B cell (primary cell): ENCODE measurements at regions not wholly inside any gene's neighbourhood (a gene's known extent, or its start where the extent isn't known, plus 50 kb on each side); places are given as distances from the start of the nearest gene placed in this dataset.

ENCODE experiments used
- ATAC-seq: fragments of 200-7000 bp; cut with Tn5 transposase; one replicate; pipeline ENCODE4 v1.10.0; 2021; ENCODE audit warnings: low read depth, mild to moderate bottlenecking, moderate number of reproducible peaks, moderate library complexity
- CTCF ChIA-PET: fragments of 350-600 bp; sonication (Branson Sonifier 250); formaldehyde crosslinking; loops from one replicate; lab custom pipeline; 2021; ENCODE audit warnings: antibody characterized with exemption, inconsistent platforms; lab: Charles Lee
- POLR2A ChIA-PET: fragments of 350-600 bp; sonication (Branson Sonifier 250); formaldehyde crosslinking; loops from one replicate; lab custom pipeline; 2021; ENCODE audit warnings: antibody characterized with exemption; lab: Charles Lee
- DNase-seq: peaks from one replicate; pipeline ENCODE4 v3.0.0; 2013
- H2AFZ ChIP-seq: 2 replicates; pipeline ENCODE4 v1.6.1; 2012; ENCODE audit warnings: mild to moderate bottlenecking, low read depth, low read length; ENCODE audit not compliant: insufficient read depth, poor library complexity, severe bottlenecking
- H3K27ac ChIP-seq, 2 donors: 1 replicate in 1 of 2; 2 replicates in 1 of 2; pipeline ENCODE4 v1.5.1; 2012 to 2013; ENCODE audit warnings: low read length in 2 of 2, mild to moderate bottlenecking in 2 of 2, moderate library complexity in 1 of 2
- H3K27me3 ChIP-seq, 4 experiments: fragments of 200-600 bp in 1 of 4; sonication (generic) in 1 of 4; replicated peaks in 1 of 4; 1 replicate in 2 of 4; 2 replicates in 2 of 4; pipeline versions ENCODE4 v1.6.1 to v1.7.0; 2013 to 2016; ENCODE audit warnings: low read length in 3 of 4, mild to moderate bottlenecking in 2 of 4, mixed read lengths in 1 of 4, moderate library complexity in 1 of 4; ENCODE audit not compliant: insufficient read depth in 4 of 4, control insufficient read depth in 3 of 4; ENCODE audit errors: control extremely low read depth in 1 of 4
- H3K36me3 ChIP-seq, 2 experiments: replicated peaks in 1 of 2; 1 replicate in 1 of 2; 2 replicates in 1 of 2; pipeline versions ENCODE4 v1.6.1 to v1.7.1; 2013; ENCODE audit warnings: low read length in 1 of 2; ENCODE audit not compliant: insufficient read depth in 2 of 2, control insufficient read depth in 1 of 2; ENCODE audit errors: control extremely low read depth in 1 of 2, extremely low read depth in 1 of 2
- H3K4me1 ChIP-seq, 2 donors: fragments of 200-600 bp in 1 of 2; sonication (generic) in 1 of 2; 1 replicate in 1 of 2; 2 replicates in 1 of 2; pipeline versions ENCODE4 v1.5.1 to v1.6.1; 2013 to 2017; ENCODE audit warnings: low read length in 2 of 2; ENCODE audit not compliant: control insufficient read depth in 2 of 2, insufficient read depth in 2 of 2
- H3K4me2 ChIP-seq: replicated peaks from 2 replicates; pipeline ENCODE3; 2012; ENCODE audit warnings: mild to moderate bottlenecking, low read depth, low read length; ENCODE audit not compliant: poor library complexity, severe bottlenecking
- H3K4me3 ChIP-seq, 5 experiments: fragments of 200-600 bp in 1 of 5; sonication (generic) in 1 of 5; 1 replicate in 3 of 5; 2 replicates in 2 of 5; pipeline versions ENCODE4 v1.5.1 to v1.7.0; 2011 to 2016; ENCODE audit warnings: low read length in 4 of 5, mild to moderate bottlenecking in 4 of 5, low read depth in 2 of 5, control low read depth in 1 of 5, moderate library complexity in 1 of 5; ENCODE audit not compliant: insufficient read depth in 1 of 5; ENCODE audit errors: control extremely low read depth in 1 of 5, extremely low read depth in 1 of 5
- H3K79me2 ChIP-seq: fragments of 200-600 bp; sonication (generic); one replicate; pipeline ENCODE4 v1.6.0; 2016; ENCODE audit warnings: low read length; ENCODE audit not compliant: control insufficient read depth, insufficient read depth
- H3K9ac ChIP-seq: fragments of 200-600 bp; sonication (generic); 2 replicates; pipeline ENCODE4 v1.6.1; 2017; ENCODE audit warnings: mild to moderate bottlenecking, low read length, moderate library complexity
- H3K9me3 ChIP-seq, 3 donors: one replicate each; pipeline versions ENCODE4 v1.6.1 to v1.7.1; 2013; ENCODE audit warnings: low read length in 2 of 3; ENCODE audit not compliant: control insufficient read depth in 2 of 3, insufficient read depth in 1 of 3; ENCODE audit errors: control extremely low read depth in 1 of 3
- H4K20me1 ChIP-seq: 2 replicates; pipeline ENCODE4 v1.6.0; 2012; ENCODE audit warnings: mild to moderate bottlenecking, low read length; ENCODE audit not compliant: insufficient read depth, control insufficient read depth, poor library complexity, severe bottlenecking
- H3K27ac Mint-ChIP-seq: one replicate; pipeline ENCODE4 v1.8.0; 2021; ENCODE audit warnings: mixed read lengths
- H3K27me3 Mint-ChIP-seq: one replicate; pipeline ENCODE4 v1.8.0; 2021; ENCODE audit warnings: mixed read lengths
- H3K4me1 Mint-ChIP-seq: one replicate; pipeline ENCODE4 v1.8.0; 2021; ENCODE audit warnings: mixed read lengths
- H3K4me3 Mint-ChIP-seq: one replicate; pipeline ENCODE4 v1.8.0; 2021; ENCODE audit warnings: mixed read lengths
- H3K9me3 Mint-ChIP-seq: one replicate; pipeline ENCODE4 v1.8.0; 2022; ENCODE audit warnings: mixed read lengths; ENCODE audit not compliant: insufficient read depth
- CTCF ChIP-seq: fragments of 200-600 bp; IDR thresholded peaks from one replicate; pipeline ENCODE4 v1.8.0; 2022; ENCODE audit warnings: antibody characterized with exemption, mild to moderate bottlenecking
- EZH2 ChIP-seq: IDR thresholded peaks from 2 replicates; pipeline ENCODE4 v1.6.1; 2012; ENCODE audit warnings: borderline replicate concordance, low read depth, mild to moderate bottlenecking, moderate library complexity, low read length; ENCODE audit not compliant: insufficient read depth, poor library complexity, severe bottlenecking
- WGBS: methylation state at CpG from one replicate; pipeline ENCODE4 v1.1.5; 2013; ENCODE audit warnings: missing lambda C conversion rate; ENCODE audit not compliant: insufficient coverage; 5-methylcytosine and 5-hydroxymethylcytosine counted together
- intact Hi-C: fragments of 100-400 bp; cut with micrococcal nuclease; formaldehyde crosslinking; loops from one replicate; pipeline ENCODE4 v1.10.0; 2022

- no peak for ATAC-seq
- TF ChIP-seq CTCF (no peak), EZH2 (no peak)
- H3K27ac ChIP-seq = no peak overlapping the region
- H3K9me3 ChIP-seq = peaks cover 0 to 11% (median 0%) of the 10 kb centered on the region in 3 donors
- no peaks in the 10 kb centered on the region for H3K36me3 ChIP-seq
- no peaks in the 10 kb centered on the region for H3K27me3 ChIP-seq
- no peaks in the 10 kb centered on the region for H3K4me1 ChIP-seq
- Mint-ChIP-seq H3K27me3 (no peaks in the 10 kb centered on the region), H3K4me1 (no peaks in the 10 kb centered on the region), H3K27ac (no peak overlapping the region), H3K4me3 (no peak overlapping the region), H3K9me3 (peaks cover 4% of the 10 kb centered on the region)
- H3K9ac ChIP-seq = no peak overlapping the region
- DNase-seq = no peak
- no peaks in the 10 kb centered on the region for H4K20me1 ChIP-seq
- CTCF ChIA-PET = no interaction called here
- intact Hi-C loops = no loop called here
- 43% methylated on average over 1 of the region's 3 CpGs for WGBS
- H3K4me3 ChIP-seq = no peak overlapping the region
- no peak overlapping the region for H2AFZ ChIP-seq
- POLR2A ChIA-PET = no interaction called here
- H3K79me2 ChIP-seq = no peaks in the 10 kb centered on the region
- H3K4me2 ChIP-seq = no peak overlapping the region
Measured at GRCh38 chr6:68544450-68544849, 90.6 kb upstream of the ADGRB3 start.

- intact Hi-C loops = no loop called here
- H3K4me2 ChIP-seq = no peak overlapping the region
- 94% methylated on average over 21 of the region's 21 CpGs for WGBS
Measured at GRCh38 chr6:68533339-68533795, 101.7 kb upstream of the ADGRB3 start.

More at GRCh38 chr6:68533339-68533795, 101.7 kb upstream of the ADGRB3 start:
- Histone ChIP-seq H3K4me1 (no peaks in the 10 kb centered on the region), H2AFZ (no peak overlapping the region), H3K27ac (no peak overlapping the region), H3K9me3 (peaks cover 0 to 10% (median 0%) of the 10 kb centered on the region in 3 donors), H3K36me3 (no peaks in the 10 kb centered on the region), H3K79me2 (no peaks in the 10 kb centered on the region), H4K20me1 (no peaks in the 10 kb centered on the region), H3K27me3 (no peaks in the 10 kb centered on the region), H3K9ac (no peak overlapping the region), H3K4me3 (no peak overlapping the region)
- ChIA-PET POLR2A (no interaction called here), CTCF (interaction anchor here (1.7 kb wide), 1 partner anchor 1472 kb away, joined by 3 read pairs; no protein-coding TSS in a partner anchor)
- TF ChIP-seq CTCF = no peak
- no peak for TF ChIP-seq EZH2
- Mint-ChIP-seq H3K4me3 (no peak overlapping the region), H3K27me3 (no peaks in the 10 kb centered on the region), H3K9me3 (peaks cover 3% of the 10 kb centered on the region), H3K27ac (no peak overlapping the region), H3K4me1 (no peaks in the 10 kb centered on the region)
- no peak for DNase-seq
- ATAC-seq = no peak
